HS-27A (cell line): ENCODE measurements at regions not wholly inside any gene's neighbourhood (a gene's known extent, or its start where the extent isn't known, plus 50 kb on each side); places are given as distances from the start of the nearest gene placed in this dataset.
"Not testable (repeated sequence)": the region's sequence is repeated elsewhere in the genome, so short reads cannot be mapped to it uniquely, and the experiment has no call there.

Experiments
- DNase-seq: peaks from one replicate; pipeline ENCODE4 v3.0.0-alpha.2; 2012; ENCODE audit warnings: low read depth, missing footprints

DNA sequence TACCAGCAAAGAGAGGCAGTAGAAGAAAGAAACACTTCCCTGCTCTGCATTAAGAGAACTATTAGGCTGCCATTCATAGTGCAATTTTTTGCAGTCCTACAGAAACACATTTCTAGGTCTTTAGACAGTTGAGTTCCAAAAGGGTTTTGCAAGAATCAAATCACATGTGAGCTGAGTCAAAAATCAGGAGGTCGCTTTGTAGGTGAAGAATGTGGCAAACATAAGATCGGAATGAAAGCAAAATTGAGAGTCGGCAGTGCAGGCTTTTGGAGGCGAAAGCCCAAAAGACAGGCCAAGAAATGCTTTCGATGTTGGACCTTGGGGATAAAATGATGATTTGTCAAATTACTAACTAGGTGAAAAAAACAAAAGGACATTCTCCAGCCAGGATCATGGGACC is 213.5 kb upstream of the NRIP1 start:
- DNase-seq, result no peak

DNA sequence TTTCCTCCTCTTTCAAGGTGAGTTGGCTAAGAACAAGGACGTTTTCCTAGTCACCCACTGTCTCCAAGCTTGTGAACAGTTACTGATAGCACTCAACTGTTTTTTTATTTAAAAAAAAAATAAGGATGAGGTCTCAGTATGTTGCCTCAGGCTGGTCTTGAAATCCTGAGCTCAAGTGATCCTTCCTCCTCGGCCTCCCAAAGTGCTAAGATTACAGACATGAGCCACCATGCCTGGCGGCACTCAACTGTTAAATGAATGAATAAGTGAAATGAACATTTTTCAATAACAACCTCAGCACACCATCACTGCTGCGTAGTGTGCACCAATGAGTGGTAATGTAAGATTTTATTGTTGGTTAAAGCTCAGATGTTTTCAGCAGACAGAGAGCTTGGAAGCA is 214.1 kb upstream of the NRIP1 start:
- DNase-seq, result no peak

DNA sequence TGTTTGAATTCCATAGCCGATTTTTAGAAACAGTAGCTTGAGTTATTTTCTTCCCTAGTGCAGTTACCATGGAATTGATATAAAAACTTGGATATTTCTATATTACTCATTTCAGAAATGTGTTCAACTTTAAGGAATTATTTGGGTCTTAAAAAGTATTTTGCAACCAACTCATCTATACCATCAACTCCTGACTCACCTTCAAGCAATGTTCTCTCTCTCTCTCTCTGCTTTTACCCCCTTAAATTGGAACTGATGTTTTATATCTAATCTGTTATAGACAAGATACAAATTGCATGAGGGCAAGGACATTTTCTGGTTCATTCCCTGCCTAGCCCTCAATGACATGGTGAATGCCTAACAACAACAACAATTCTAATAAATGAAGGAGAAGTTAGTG is 214.7 kb upstream of the NRIP1 start:
- peak; percentile 19 for DNase-seq

DNA sequence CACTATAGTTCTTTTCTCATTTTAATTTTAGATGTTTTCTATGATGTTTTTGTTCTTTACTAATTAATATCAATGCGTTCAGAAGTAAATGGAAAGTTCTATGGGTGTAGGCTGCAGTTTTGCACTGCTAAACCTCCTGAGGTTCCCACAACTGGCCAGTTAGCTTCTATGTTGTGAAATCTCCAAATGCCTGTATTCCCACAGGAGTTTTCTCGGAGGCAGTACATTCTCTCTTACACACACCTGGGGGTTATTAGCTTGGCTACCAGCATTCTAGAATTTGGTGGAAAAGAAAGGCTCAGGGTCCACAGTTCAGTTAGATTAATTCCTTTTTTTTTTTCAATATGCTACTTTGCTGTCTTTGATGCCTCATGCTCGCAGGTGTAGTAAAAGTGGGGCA is 216.9 kb upstream of the NRIP1 start:
- no peak for DNase-seq

DNA sequence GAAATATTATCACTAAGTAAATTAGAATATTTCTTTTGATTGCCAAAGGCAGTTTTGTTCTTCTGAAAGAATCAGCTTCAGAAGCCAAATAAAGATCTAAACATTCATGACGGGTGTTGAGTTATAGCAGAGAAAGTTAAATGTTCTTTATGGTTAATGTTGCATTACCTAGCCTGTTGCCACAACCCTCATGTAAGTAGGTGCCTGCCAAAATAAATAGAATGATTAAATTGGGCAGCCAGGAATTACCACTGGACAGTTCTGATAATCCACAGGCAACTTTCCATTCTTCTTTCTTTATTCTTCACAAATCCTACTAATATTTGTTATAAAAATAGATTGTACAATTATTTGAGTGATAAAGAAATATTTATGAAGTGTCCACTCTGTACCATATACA is 217.9 kb upstream of the NRIP1 start:
- no peak for DNase-seq

DNA sequence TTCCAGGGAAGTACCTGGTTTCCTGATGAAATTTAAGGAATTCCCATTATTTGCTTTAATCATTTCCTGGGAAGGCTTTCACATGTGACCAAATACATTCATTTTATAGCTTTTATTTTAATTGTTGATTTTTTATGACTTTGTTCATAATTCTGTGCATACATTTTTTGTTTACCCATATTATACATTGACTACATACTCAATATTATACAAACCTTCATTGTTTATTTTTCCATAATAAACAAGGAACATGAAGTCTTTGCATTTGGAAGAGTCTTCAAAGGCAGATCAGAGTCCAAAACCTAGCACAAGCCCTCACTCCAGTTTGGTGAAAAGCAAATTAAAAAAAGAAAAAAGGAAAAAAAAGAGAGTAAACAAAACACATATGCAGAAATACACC is 218.3 kb upstream of the NRIP1 start:
- no peak for DNase-seq

DNA sequence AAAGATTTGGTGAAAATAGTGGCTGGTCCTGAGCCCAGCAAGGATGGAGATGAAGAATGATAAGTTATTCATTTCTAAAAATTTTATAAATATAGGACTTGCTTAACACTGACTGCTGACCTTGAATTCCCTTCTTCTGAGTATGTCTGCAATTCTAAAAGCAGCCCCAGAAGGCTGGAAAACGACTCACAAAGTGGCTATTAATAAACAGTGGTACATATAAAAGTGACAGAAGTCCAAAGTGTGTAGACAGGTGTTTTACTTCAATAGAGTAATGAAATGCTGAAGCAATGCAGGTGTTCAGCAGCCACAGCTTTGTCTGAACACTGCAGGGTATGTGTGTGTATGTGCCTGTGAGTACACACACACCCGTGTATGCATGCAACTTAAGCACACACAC is 219.0 kb upstream of the NRIP1 start:
- DNase-seq, result no peak

DNA sequence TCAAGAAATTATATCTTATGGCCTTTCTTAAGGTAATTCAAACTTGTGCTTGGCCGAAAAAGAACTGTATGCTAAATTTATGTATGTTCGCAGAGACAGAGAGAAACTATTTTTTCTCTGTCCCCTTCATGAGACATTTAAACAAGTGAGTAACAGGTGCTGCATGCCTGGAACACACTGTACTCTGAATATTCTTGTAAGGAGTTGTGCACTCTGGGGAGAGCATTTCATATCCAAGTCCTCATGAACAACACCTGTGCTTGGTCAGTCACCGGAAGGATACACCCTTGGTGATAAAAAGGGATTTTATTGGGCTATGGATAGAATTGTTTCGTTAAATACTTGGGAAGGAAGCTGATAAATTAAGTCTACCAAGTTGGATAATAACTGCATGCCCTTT is 220.8 kb upstream of the NRIP1 start:
- no peak for DNase-seq

DNA sequence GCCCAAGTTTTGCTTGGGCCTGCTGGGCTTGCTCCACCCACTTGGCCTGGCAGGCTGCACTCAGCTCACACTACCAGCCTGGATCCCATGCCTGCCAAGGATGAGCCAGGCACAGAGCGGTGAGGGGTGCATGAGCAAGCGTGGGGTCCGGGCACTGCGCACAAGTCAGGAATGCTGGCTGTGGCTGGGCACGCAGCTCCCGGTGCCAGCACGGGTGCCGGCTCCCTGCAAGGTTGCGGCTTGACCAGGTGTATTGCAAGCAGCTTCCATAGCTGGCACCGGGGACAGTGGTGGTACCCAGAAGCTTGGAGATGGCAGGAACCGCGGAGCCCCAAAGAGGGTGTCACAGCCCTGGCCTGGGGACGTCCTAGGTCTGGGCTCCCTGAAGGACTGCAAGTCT is 224.4 kb upstream of the NRIP1 start:
- no peak for DNase-seq

DNA sequence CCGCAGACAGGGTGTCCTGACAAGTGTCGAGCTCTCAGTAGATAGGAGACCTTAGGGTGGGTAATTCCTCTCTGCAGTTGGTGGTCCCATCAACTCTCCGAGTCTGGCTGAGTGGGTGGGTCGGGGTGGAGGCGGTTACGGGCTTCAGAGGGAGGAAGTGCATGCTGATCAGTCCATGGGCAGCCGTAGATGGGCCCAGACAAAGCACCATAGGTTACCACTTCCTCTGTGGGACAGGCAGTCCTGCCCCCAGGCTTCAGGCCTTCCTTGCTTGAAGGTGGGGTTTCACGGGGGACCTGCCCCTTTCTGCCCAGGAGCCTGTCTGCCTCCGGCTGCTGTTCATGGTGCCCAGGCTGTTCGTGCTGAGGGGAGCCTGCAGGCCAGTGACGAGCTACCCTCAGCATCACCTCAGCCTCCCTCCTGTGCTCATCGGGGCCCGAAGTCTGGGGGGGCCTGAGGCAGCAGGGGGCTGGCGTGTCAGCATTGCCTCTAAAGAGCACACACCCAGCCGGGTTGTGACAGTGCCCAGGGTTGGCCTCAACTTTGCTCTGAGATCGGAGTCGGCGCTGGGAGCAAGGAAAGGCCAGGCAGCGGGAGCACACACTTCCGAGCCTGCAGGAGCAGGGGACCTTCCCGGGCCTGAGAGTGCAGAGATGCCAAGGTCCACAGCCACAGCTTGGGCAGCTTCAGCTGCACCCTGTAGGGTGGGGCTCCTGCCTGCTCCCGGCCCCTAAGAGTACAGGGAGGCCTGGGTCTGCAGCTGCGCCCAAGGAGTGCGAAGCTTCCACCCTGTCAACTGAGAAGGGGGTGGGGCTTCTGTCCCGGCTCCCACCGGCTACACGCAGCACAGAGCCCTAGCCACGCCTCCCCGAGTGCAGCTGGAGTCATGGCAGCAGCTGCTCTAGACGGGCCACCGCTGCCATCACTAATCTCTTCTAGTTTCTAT is 225.4 kb upstream of the NRIP1 start:
- DNase-seq, result no peak

DNA sequence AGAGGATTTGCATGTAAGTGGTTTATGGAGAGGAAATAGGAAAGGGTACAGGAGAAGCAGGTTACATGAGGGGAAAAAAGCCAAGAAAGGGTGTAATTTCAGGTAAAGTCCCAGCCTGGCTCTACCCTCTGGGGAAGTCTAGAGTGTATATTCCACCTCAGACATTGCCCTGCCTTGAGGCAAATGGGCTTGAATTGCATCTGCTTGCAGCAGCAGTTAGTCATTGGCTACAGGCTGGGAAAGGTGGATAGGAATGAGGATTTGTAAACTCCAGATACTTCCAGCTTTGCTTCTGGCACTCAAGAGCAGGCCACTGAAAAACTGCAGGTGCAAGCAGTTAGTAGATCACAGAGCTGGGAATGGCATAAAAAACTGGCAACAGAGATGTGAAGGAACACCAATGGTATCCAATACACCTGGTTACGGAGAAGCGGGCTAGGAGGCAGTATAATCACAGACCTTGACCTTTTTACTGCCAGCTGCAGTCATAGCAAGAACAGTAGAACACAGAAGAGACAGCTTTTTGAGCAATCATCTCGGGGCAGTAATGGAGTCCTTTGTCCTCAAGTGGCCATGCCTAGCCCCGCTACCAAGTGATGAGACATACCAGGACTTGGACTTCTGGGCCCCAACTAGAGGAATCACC is 226.9 kb upstream of the NRIP1 start:
- no peak for DNase-seq

DNA sequence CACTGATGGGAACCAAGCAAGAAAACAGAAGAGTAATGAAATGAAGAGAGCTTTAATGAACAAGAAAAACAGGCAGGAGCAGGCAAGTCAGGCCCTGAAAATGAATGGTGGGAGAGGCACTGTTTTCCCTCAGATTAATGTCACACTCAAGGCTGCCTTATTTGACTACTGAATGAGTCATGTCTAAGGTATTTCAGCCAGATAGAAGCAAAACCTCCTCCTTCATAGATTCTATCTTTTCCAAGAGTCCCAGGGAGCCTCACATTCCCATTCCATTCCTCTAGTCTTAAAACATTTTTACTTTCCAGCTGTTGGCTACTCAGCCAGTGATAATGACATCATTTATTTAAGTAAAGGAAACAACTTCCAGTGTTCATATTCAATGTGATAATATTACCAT is 228.4 kb upstream of the NRIP1 start:
- DNase-seq, result peak; percentile 85

DNA sequence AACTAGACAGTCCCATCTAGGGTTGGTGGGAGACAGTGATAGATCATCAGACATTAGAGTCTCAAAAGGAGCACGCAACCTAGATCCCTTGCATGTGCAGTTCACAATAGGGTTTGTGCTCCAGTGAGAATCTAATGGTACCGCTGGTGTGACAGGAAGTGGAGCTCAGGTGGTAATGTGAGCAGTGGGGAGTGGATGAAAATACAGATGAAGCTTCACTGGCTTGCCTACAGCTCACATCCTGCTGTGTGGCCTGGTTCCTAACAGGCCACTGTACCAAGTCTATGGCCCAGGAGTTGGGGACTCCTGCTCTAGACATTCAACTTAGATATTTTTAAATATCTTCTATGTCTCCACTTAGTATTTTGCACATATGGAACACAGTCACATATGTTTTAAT is 231.1 kb upstream of the NRIP1 start:
- no peak for DNase-seq

DNA sequence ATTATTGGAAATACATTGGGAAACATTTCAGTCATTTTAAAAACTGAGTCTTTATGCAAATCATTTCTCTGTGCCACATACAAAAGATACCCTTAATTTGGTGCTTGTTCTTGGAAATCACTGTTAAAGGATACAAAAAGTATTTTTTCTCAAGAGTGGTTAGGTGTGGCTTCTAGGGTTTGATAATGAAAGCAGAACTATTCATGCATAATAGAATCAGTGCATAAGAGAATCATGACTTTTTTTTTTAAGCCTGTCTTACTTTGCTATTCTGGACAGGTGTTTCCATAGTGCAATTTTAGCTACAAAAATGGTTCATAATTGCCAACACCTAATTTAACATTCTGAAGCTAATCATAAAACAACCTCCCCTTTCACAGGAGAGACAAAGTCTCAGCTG is 233.0 kb upstream of the NRIP1 start:
- DNase-seq, result no peak

DNA sequence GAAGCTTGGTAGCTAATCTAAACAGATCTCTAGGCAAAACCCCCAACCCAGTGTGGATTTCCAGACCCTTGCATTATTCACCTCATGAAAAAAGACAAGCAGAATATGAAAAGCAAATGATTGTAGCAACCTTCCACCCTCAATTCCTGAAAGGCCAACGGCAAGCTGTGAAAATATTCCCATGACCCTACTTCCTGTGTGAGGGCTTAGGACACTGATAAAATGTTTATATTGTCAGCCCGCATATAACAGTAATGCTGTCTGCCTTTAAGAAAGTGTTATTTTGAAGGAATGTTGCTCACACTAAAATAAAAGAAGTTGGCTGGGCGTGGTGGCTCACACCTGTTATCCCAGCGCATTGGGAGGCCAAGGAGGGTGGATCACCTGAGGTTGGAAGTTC is 233.5 kb upstream of the NRIP1 start:
- no peak for DNase-seq

DNA sequence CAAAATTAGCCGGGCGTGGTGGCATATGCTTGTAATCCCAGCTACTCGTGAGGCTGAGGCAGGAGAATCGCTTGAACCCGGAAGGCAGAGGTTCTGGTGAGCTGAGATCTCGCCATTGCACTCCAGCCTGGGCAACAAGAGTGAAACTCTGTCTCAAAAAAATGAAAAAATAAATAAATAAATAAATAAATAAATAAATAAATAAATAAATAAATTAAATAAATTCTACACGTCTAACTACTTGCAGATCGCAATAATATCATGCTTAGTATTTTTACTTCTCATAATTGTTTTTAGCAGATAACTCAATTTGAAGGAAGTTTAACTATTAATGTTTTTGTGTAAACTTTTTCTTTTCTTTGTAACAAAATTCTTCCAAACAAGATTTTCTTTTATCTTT is 234.0 kb upstream of the NRIP1 start:
- DNase-seq, result not testable (repeated sequence)

DNA sequence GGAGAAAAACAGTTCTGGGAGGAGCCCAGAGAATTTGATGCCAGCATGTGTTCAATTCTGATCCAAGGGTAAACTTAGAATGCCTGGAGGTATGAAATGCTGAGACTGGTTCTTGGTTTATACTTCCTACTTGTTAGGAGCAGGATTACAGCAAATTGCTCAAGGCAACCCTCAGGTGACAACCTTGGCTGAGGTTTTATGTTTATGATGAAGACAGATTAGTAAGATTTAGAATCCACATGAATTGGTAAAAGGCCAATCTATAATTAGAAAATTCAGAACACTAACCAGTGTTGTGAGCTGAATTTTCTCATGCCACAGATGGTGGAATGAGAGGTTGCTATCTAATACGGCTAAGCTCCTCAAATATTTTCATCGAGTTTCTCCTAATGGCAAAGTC is 235.3 kb upstream of the NRIP1 start:
- DNase-seq, result no peak

DNA sequence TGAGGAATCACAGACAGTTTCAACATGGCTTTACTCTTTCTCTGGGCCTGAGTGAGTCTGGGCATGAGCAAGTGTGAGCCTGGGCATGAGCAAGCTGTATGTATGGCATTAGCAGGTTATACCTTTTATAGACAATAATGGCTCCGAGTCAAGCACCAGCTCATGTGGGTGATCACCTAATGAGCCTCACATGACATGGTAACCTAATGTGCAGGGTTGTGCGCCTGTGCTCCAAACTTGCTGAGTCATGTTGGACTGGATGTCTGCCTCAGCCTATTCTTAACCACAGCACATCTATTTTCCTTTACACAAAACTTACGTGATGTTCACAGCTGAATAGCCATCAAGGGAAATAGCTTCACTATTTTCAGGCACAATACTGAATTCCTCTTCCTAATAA is 236.2 kb upstream of the NRIP1 start:
- DNase-seq, result no peak

DNA sequence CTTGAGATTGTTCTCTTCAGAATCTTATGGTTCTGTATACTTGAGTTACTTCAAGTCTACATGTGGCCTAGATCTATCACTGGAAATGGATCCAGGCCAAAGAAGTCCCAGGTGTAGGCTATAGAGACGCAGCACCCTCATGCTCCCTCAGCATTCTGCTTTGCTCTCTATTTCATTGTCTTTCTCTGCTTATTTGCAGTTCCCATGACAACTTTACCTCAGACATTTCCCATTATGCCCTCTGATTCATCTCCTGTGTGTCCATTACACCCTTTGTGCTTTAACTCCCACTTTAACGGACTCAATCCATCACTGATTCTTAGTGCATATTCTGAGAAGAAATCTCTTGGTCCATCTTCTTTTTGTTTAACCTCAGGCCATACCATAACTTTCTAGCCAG is 236.9 kb upstream of the NRIP1 start:
- DNase-seq, result no peak

DNA sequence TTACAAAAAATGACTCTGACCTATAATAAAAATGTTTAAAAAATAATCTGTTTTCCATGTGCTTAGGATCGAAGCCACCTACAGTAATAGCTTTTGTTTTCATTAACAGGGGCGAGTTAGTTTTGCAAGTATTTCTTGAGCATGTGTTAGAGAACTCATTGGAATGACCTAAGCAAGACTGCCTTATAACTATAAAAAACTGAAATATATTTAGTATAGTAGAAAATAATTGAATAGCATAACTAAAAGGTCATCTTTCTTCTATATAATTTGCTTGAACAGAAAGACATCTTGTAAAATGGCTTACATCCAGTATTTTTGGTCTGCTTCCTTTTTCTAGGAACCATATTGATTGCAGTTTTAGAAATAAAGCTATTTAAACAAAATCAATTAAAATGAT is 241.5 kb upstream of the NRIP1 start:
- no peak for DNase-seq

DNA sequence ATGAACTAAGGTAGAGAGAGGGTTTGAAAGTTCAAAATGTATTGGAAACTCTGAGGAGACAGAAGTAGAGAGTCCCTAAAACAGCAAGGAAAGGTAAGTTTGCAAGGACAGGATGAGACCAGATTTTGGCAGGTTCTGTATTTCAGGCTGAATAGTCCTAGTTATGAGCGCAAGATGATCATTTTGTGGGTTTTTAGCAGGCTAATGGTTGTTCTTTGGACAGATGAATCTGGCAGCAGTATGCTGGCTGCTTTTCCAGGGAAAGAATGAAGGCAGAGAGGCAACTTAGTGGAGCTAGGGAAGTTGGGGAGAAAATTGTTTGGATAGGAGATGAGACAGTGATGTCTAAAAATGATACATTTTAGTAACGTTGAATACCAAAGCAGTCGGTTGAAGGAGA is 243.5 kb upstream of the NRIP1 start:
- no peak for DNase-seq

DNA sequence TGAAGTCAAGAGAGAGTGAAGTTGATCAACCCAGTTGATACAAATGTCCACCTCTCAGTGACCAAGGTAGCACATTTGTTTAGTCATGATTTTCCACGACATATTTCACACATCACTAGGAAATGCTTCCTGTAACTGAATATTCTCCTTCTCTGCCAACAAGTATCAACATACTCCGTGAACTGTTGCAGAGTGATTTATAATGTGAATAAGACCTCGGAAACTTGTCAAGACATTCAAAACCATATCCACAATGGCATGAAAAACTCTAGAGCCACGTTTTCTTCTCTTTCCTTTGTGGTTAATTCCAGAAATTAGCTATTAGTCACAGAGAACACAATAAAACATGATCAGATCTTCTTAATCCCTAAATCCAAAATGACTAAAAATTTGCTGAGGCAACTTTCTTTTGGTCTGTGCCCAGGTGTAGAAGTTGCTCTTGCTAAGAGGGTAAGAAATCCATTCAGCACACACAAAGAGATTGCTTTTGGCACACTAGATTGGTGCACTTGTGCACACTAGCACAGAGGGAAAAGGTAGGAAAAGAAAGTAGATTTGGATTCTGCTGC is 244.3 kb upstream of the NRIP1 start:
- DNase-seq, result no peak

DNA sequence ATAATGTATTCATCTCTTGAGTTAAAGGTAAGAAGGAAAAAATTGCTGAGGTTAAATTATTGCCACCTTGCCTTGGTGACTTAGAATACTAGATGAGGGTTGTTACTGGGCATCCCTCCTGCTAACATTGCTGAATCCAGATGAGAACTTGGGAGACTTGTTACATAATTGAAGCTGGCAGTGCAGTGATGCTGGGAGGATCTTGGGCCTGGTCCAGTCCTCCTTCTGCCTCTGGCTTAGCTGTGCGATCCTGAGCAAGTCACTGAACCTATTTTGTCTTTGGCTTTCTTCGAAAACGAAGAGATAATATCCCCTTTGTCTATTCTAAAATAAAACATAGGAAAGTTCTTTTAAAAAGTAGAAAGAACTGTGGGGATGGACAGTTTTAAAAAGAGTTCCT is 244.9 kb upstream of the NRIP1 start:
- DNase-seq, result no peak
